T-cell (primary cell): ENCODE measurements at regions not wholly inside any gene's neighbourhood (a gene's known extent, or its start where the extent isn't known, plus 50 kb on each side); places are given as distances from the start of the nearest gene placed in this dataset.

Experiments
- ATAC-seq, 4 experiments: fragments of 200-7000 bp in 3 of 4; fragments of 150-1000 bp in 1 of 4; cut with Tn5 transposase; replicated peaks in 1 of 4; 1 replicate in 3 of 4; 2 replicates in 1 of 4; pipeline ENCODE4 v1.10.0; 2021; ENCODE audit warnings: moderate library complexity in 3 of 4, mild to moderate bottlenecking in 2 of 4, moderate number of reproducible peaks in 1 of 4
- CTCF ChIA-PET, 2 donors: fragments of 300-600 bp; sonication (Branson Sonifier 250); formaldehyde crosslinking; loops; one replicate each; lab custom pipeline; 2022; ENCODE audit warnings: antibody characterized with exemption in 2 of 2; lab: Charles Lee
- POLR2A ChIA-PET, 2 donors: fragments of 300-600 bp; sonication (Branson Sonifier 250); formaldehyde crosslinking; loops; one replicate each; lab custom pipeline; 2022; ENCODE audit warnings: antibody characterized with exemption in 2 of 2; lab: Charles Lee
- DNase-seq, 35 experiments: peaks; one replicate each; pipeline versions ENCODE4 v3.0.0 to v3.0.0-alpha.2; 2013 to 2023
- H3K27ac ChIP-seq: one replicate; pipeline ENCODE4 v1.5.1; 2013; ENCODE audit warnings: low read length
- H3K27me3 ChIP-seq, 2 experiments: replicated peaks in 1 of 2; 1 replicate in 1 of 2; 2 replicates in 1 of 2; pipeline versions ENCODE4 v1.6.1 to v1.7.0; 2013; ENCODE audit warnings: low read length in 1 of 2, mixed read lengths in 1 of 2; ENCODE audit not compliant: control insufficient read depth in 2 of 2, insufficient read depth in 2 of 2; ENCODE audit errors: extremely low read depth in 1 of 2
- H3K36me3 ChIP-seq, 2 donors: 1 replicate in 1 of 2; 2 replicates in 1 of 2; pipeline versions ENCODE4 v1.6.1 to v1.7.0; 2013; ENCODE audit warnings: low read length in 1 of 2; ENCODE audit not compliant: control insufficient read depth in 2 of 2, insufficient read depth in 1 of 2; ENCODE audit errors: extremely low read depth in 1 of 2
- H3K4me1 ChIP-seq, 2 experiments: 1 replicate in 1 of 2; 2 replicates in 1 of 2; pipeline versions ENCODE4 v1.6.1 to v1.7.0; 2013; ENCODE audit warnings: low read length in 2 of 2, mixed read lengths in 1 of 2; ENCODE audit not compliant: insufficient read depth in 2 of 2, control insufficient read depth in 1 of 2; ENCODE audit errors: extremely low read depth in 1 of 2
- H3K4me3 ChIP-seq, 2 donors: 1 replicate in 1 of 2; 2 replicates in 1 of 2; pipeline versions ENCODE4 v1.5.1 to v1.7.0; 2013; ENCODE audit warnings: mild to moderate bottlenecking in 2 of 2, low read length in 1 of 2, moderate library complexity in 1 of 2; ENCODE audit not compliant: control insufficient read depth in 1 of 2; ENCODE audit errors: extremely low read depth in 1 of 2
- H3K9me3 ChIP-seq: 2 replicates; pipeline ENCODE4 v1.7.0; 2013
- H3K27ac Mint-ChIP-seq, 2 donors: one replicate each; pipeline ENCODE4 v1.8.0; 2020 to 2021; ENCODE audit warnings: mild to moderate bottlenecking in 2 of 2, mixed read lengths in 2 of 2
- H3K27me3 Mint-ChIP-seq, 2 donors: one replicate each; pipeline ENCODE4 v1.8.0; 2021 to 2022; ENCODE audit warnings: mixed read lengths in 2 of 2
- H3K36me3 Mint-ChIP-seq: one replicate; pipeline ENCODE4 v1.8.0; 2021; ENCODE audit warnings: mixed read lengths
- H3K4me1 Mint-ChIP-seq, 3 donors: one replicate each; pipeline ENCODE4 v1.8.0; 2020 to 2022; ENCODE audit warnings: mixed read lengths in 3 of 3, mild to moderate bottlenecking in 1 of 3
- H3K4me3 Mint-ChIP-seq, 3 donors: one replicate each; pipeline ENCODE4 v1.8.0; 2020 to 2022; ENCODE audit warnings: mild to moderate bottlenecking in 3 of 3, mixed read lengths in 3 of 3, moderate library complexity in 3 of 3
- H3K9me3 Mint-ChIP-seq, 3 donors: one replicate each; pipeline ENCODE4 v1.8.0; 2020 to 2022; ENCODE audit warnings: mixed read lengths in 3 of 3
- WGBS: methylation state at CpG from one replicate; pipeline ENCODE4 v1.1.5; 2013; ENCODE audit warnings: missing lambda C conversion rate; ENCODE audit not compliant: insufficient coverage; 5-methylcytosine and 5-hydroxymethylcytosine counted together

DNA sequence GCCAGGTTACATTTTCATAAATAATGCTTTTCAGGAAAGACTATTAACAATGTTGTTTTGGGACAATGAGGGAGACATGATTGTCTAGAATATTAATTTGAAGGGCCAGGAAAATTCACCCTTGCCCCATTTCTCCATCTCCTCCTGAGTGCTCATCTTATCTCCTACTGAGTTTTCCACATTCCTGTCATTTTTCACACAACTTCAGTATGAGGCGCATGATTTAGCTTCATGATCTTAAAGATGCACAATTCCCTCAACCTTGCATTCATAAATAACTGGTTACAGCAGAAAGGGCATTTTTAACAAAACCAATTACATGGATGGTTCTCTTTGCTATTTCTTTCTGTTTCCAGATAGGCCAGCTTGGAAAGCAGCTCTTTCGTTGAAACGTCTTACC, 1699.2 kb upstream of the IGFBP7 start:
- no peak for ATAC-seq
- ChIA-PET CTCF (no interaction called here), POLR2A (interaction anchor here in 1 of 2 donors (0.6 kb wide), 1 partner anchor 1275 kb away, joined by 3 read pairs; no protein-coding TSS in a partner anchor)
- Histone ChIP-seq H3K27ac (no peak overlapping the region), H3K27me3 (no peaks in the 10 kb centered on the region), H3K4me1 (no peaks in the 10 kb centered on the region), H3K4me3 (no peak overlapping the region), H3K36me3 (no peaks in the 10 kb centered on the region), H3K9me3 (no peaks in the 10 kb centered on the region)
- Mint-ChIP-seq H3K27ac (no peak overlapping the region), H3K27me3 (no peaks in the 10 kb centered on the region), H3K4me1 (no peaks in the 10 kb centered on the region), H3K4me3 (no peak overlapping the region), H3K9me3 (peaks cover 6 to 28% (median 17%) of the 10 kb centered on the region in 3 donors), H3K36me3 (no peaks in the 10 kb centered on the region)
- no peak for DNase-seq
- 80% methylated on average over 3 of the region's 3 CpGs for WGBS

DNA sequence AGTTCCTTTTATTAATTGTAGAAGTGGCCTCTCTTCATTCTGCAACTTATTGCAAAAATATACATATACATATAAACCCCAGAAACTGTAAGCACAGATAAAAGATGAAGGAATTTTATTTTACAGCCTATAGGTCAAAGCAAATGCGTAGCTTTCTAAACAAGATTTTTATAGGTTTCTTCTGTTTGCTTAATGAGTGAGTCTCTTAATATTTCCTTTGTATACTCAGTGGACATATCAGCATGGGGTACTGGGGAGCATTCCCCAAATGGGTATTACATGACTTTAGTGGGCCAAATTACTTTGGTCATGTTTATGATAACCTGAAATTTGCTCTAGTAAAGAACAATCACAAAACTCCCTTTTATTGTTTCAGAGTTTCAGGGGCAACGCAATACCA, 1698.6 kb upstream of the IGFBP7 start:
- no peak for DNase-seq
- no peaks in the 10 kb centered on the region for H3K27me3 Mint-ChIP-seq
- no peaks in the 10 kb centered on the region for H3K9me3 ChIP-seq
- WGBS = no CpG with 5 or more reads among the region's 2 CpGs
- no peak overlapping the region for H3K27ac Mint-ChIP-seq
- H3K36me3 Mint-ChIP-seq = no peaks in the 10 kb centered on the region
- H3K27ac ChIP-seq = no peak overlapping the region
- ATAC-seq = no peak
- no peaks in the 10 kb centered on the region for H3K4me1 Mint-ChIP-seq
- no peak overlapping the region for H3K4me3 ChIP-seq
- CTCF ChIA-PET = no interaction called here
- POLR2A ChIA-PET = interaction anchor here in 1 of 2 donors (0.6 kb wide), 1 partner anchor 1275 kb away, joined by 3 read pairs; no protein-coding TSS in a partner anchor
- peaks cover 6 to 31% (median 18%) of the 10 kb centered on the region in 3 donors for H3K9me3 Mint-ChIP-seq
- no peak overlapping the region for H3K4me3 Mint-ChIP-seq
- H3K4me1 ChIP-seq = no peaks in the 10 kb centered on the region
- no peaks in the 10 kb centered on the region for H3K27me3 ChIP-seq
- H3K36me3 ChIP-seq = no peaks in the 10 kb centered on the region

DNA sequence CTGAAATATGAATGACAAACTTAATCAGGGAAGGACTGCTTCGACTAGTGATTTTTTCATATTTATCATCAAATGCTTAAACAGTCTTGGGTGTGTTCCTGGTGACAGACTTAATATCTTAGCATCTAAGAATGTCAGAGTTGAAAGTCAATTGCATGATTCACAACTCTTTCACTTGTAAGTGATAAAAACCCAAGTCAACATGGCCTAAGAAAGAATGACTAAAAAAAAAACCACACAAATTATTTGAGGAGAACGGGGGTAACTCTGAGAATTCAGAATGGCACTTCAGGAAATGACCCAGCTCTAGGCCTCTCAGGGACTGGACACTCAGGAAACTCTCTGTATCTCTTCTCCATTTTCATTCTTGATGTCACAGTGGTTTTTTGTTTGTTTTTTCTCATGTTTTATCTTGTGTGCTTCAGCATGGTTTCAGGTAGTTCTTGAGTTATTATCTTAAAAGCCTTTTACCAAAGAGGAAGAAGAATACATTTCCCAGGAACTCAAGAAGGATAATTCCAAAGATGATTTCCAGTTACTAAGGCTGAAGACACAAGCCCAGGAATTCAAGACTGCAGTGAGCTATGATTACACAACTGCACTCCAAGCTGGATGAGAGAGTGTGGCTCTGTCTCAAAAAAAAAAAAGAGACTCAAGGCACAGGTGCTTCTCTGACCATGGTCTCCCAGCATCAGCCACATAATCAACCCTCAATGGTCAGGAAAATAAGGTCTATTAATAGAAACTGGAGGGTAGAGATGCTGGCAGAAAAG, 1697.8 kb upstream of the IGFBP7 start:
- no peaks in the 10 kb centered on the region for H3K36me3 Mint-ChIP-seq
- peaks cover 6 to 29% (median 19%) of the 10 kb centered on the region in 3 donors for H3K9me3 Mint-ChIP-seq
- Histone ChIP-seq H3K27ac (no peak overlapping the region), H3K9me3 (no peaks in the 10 kb centered on the region), H3K36me3 (no peaks in the 10 kb centered on the region), H3K27me3 (no peaks in the 10 kb centered on the region), H3K4me1 (no peaks in the 10 kb centered on the region), H3K4me3 (no peak overlapping the region)
- no peak overlapping the region for H3K4me3 Mint-ChIP-seq
- DNase-seq (no peak), ATAC-seq (no peak)
- ChIA-PET CTCF (no interaction called here), POLR2A (no interaction called here)
- no peaks in the 10 kb centered on the region for H3K4me1 Mint-ChIP-seq
- no CpG with 5 or more reads among the region's 2 CpGs for WGBS
- no peaks in the 10 kb centered on the region for H3K27me3 Mint-ChIP-seq
- H3K27ac Mint-ChIP-seq = no peak overlapping the region

DNA sequence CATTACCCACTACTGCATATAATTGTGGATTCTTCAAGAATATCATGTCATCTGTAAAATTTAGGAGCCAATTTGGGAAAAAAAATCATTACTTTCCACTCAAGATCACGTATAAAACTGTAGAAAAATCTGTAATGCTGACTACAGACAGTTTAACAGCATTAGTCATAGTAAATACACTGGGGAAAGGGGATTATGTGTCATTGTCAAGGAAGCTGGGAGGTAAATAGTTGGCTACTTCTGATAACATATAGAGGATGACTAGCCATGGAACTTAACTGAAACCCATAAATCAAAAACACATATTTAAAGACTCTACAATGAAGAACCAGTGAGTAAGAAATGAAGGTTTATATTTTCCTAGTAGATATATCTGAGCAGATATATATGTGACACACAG, 1666.4 kb upstream of the IGFBP7 start:
- no peaks in the 10 kb centered on the region for H3K36me3 Mint-ChIP-seq
- POLR2A ChIA-PET = no interaction called here

DNA sequence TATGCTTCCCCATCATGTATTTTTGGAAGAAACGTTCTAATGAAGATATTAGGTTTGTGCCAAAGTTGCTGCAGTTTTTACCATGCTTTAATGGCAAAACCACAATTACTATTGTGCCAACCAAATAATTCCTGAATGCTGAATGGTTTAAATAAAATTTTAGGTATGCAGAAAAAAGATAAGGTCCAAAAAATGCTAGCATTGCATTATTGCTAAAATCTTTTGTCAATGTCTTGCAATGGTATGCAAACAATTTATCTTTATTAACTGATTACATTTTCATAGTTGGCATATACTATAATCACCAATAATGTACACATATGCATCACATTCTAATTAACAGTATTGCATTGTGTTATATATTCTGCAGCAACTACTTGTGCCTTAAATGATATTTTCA, 1657.4 kb upstream of the IGFBP7 start:
- no peak overlapping the region for H3K27ac Mint-ChIP-seq
- no peak for ATAC-seq
- H3K4me1 ChIP-seq = no peaks in the 10 kb centered on the region
- H3K4me3 ChIP-seq = no peak overlapping the region
- WGBS = no CpG with 5 or more reads among the region's 1 CpG
- H3K36me3 ChIP-seq = no peaks in the 10 kb centered on the region
- no peaks in the 10 kb centered on the region for H3K4me1 Mint-ChIP-seq
- no peak for DNase-seq
- H3K4me3 Mint-ChIP-seq = no peak overlapping the region
- ChIA-PET POLR2A (no interaction called here), CTCF (interaction anchor here in 1 of 2 donors (0.6 kb wide), 1 partner anchor 20 kb away, joined by 7 read pairs; no protein-coding TSS in a partner anchor)
- no peak overlapping the region for H3K27ac ChIP-seq
- H3K36me3 Mint-ChIP-seq = no peaks in the 10 kb centered on the region
- H3K27me3 ChIP-seq = no peaks in the 10 kb centered on the region
- no peaks in the 10 kb centered on the region for H3K27me3 Mint-ChIP-seq
- peaks cover 4 to 16% (median 15%) of the 10 kb centered on the region in 3 donors for H3K9me3 Mint-ChIP-seq
- no peaks in the 10 kb centered on the region for H3K9me3 ChIP-seq

More for the DNA sequence above, 1666.4 kb upstream of the IGFBP7 start:
- no peak for DNase-seq
- no peaks in the 10 kb centered on the region for H3K27me3 Mint-ChIP-seq
- CTCF ChIA-PET = no interaction called here
- H3K27me3 ChIP-seq = no peaks in the 10 kb centered on the region
- H3K27ac Mint-ChIP-seq = no peak overlapping the region
- ATAC-seq = no peak
- WGBS = no CpG with 5 or more reads among the region's 1 CpG
- H3K4me3 Mint-ChIP-seq = no peak overlapping the region
- no peak overlapping the region for H3K27ac ChIP-seq
- no peaks in the 10 kb centered on the region for H3K4me1 ChIP-seq
- H3K4me1 Mint-ChIP-seq = no peaks in the 10 kb centered on the region
- H3K36me3 ChIP-seq = no peaks in the 10 kb centered on the region
- H3K9me3 ChIP-seq = no peaks in the 10 kb centered on the region
- no peak overlapping the region for H3K4me3 ChIP-seq
- H3K9me3 Mint-ChIP-seq = peaks cover 0 to 15% (median 4%) of the 10 kb centered on the region in 3 donors

DNA sequence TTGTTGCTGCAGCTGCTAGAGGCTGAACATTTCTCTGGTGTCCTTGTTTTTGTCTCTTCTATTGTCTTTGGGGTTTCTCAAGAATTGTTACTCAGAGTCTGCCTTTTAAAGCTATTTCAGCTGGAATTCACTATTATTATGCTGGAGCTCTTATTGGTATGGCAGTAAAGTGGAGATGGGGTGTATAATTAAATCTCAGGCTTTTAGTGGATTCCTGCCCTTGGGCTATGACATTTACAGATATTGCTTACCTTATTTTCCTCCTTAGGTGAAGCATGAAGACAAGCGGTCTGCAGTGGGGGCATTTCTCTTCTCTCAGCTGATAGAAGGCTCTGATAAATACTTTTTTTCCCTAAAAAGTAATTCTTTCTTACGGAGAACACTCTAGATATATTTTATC, 1656.6 kb upstream of the IGFBP7 start:
- H3K27ac ChIP-seq = no peak overlapping the region
- H3K36me3 ChIP-seq = no peaks in the 10 kb centered on the region
- H3K4me1 Mint-ChIP-seq = no peaks in the 10 kb centered on the region
- WGBS = no CpG with 5 or more reads among the region's 2 CpGs
- no peaks in the 10 kb centered on the region for H3K4me1 ChIP-seq
- ChIA-PET POLR2A (no interaction called here), CTCF (no interaction called here)
- ATAC-seq = no peak
- H3K27me3 Mint-ChIP-seq = no peaks in the 10 kb centered on the region
- no peak overlapping the region for H3K27ac Mint-ChIP-seq
- H3K9me3 ChIP-seq = no peaks in the 10 kb centered on the region
- no peaks in the 10 kb centered on the region for H3K36me3 Mint-ChIP-seq
- no peak overlapping the region for H3K4me3 ChIP-seq
- no peak for DNase-seq
- no peak overlapping the region for H3K4me3 Mint-ChIP-seq
- H3K9me3 Mint-ChIP-seq = peaks cover 5 to 15% (median 13%) of the 10 kb centered on the region in 3 donors
- H3K27me3 ChIP-seq = no peaks in the 10 kb centered on the region
